ENCODE measurements at regions not wholly inside any gene's neighbourhood (a gene's known extent, or its start where the extent isn't known, plus 50 kb on each side); places are given as distances from the start of the nearest gene placed in this dataset.
"Not testable (repeated sequence)": the region's sequence is repeated elsewhere in the genome, so short reads cannot be mapped to it uniquely, and the experiment has no call there.

GRCh38 chr2:58432491-58433170 is 191.5 kb upstream of the FANCL start:
- no peak for DNase-seq

GRCh38 chr2:58429014-58429875 is 188.1 kb upstream of the FANCL start:
- DNase-seq: peak; percentile 72

- DNase-seq: peak; percentile 72
Observed at GRCh38 chr2:58428096-58429013, 187.2 kb upstream of the FANCL start.

GRCh38 chr2:58427572-58428095 is 186.5 kb upstream of the FANCL start:
- DNase-seq: peak; percentile 57

GRCh38 chr2:58425368-58425767 is 184.2 kb upstream of the FANCL start:
- peak; percentile 49 for DNase-seq

- no peak for DNase-seq
Observed at GRCh38 chr2:58419983-58420382, 178.9 kb upstream of the FANCL start.

- DNase-seq: no peak
Observed at GRCh38 chr2:58416696-58417095, 175.6 kb upstream of the FANCL start.

- DNase-seq: no peak
Observed at GRCh38 chr2:58414506-58414905, 173.4 kb upstream of the FANCL start.

- no peak for DNase-seq
Observed at GRCh38 chr2:58410549-58410948, 169.4 kb upstream of the FANCL start.

- no peak for DNase-seq
Observed at GRCh38 chr2:58407487-58407886, 166.4 kb upstream of the FANCL start.

GRCh38 chr2:58405341-58405740 is 164.2 kb upstream of the FANCL start:
- DNase-seq: no peak

- no peak for DNase-seq
Observed at GRCh38 chr2:58401936-58402335, 160.8 kb upstream of the FANCL start.

- DNase-seq: no peak
Observed at GRCh38 chr2:58398406-58398805, 157.3 kb upstream of the FANCL start.

GRCh38 chr2:58387701-58388100 is 146.6 kb upstream of the FANCL start:
- no peak for DNase-seq

GRCh38 chr2:58386904-58387303 is 145.8 kb upstream of the FANCL start:
- DNase-seq: not testable (repeated sequence)

GRCh38 chr2:58378152-58378551 is 137.0 kb upstream of the FANCL start:
- no peak for DNase-seq

GRCh38 chr2:58377181-58377580 is 136.1 kb upstream of the FANCL start:
- no peak for DNase-seq

- no peak for DNase-seq
Observed at GRCh38 chr2:58376592-58376991, 135.5 kb upstream of the FANCL start.

- DNase-seq: no peak
Observed at GRCh38 chr2:58369594-58369993, 128.5 kb upstream of the FANCL start.

- DNase-seq: no peak
Observed at GRCh38 chr2:58364098-58364497, 123.0 kb upstream of the FANCL start.

- no peak for DNase-seq
Observed at GRCh38 chr2:58358026-58358425, 116.9 kb upstream of the FANCL start.

GRCh38 chr2:58357521-58357920 is 116.4 kb upstream of the FANCL start:
- DNase-seq: no peak

- no peak for DNase-seq
Observed at GRCh38 chr2:58354230-58354629, 113.1 kb upstream of the FANCL start.
